ENCODE measurements at regions not wholly inside any gene's neighbourhood (a gene's known extent, or its start where the extent isn't known, plus 50 kb on each side); places are given as distances from the start of the nearest gene placed in this dataset.

GRCh38 chr6:12592634-12593033 is 123.9 kb upstream of the PHACTR1 start:
- no peak for DNase-seq

DNA sequence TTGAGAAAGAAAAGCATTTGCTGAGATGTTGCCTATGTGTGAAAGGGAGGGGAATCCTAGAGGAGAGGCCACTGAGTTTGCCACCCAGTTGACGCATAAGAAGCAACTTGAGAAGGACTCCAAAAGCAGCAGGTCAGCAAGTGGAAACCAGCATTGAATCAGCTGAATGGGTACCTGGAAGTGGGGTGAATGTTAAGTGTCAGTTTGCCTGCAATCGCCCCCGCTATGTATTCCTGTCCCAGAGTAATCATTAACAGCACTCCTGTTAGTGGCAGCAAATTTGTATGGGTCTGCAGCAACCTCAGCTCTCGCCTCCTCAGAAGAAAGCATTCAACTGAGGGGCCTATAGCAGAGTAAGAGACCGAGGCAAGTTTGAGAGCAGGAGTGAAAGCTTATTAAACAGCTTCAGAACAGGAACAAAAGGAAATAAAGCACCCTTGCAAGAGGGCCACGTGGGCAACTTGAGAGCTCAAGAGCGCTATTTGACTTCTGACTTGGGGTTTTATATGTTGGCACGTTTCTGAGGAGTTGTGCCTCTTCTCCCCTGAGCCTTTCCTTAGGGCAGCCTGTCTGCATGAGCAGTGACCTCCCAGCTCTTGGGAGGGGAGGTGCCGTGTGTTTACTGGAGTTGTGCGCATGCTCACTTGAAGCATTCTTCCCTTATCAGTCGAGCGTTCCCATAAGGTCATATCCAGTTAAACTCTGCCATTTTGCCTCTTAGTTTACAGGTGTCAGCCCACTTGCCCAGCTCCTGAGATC is 122.6 kb upstream of the PHACTR1 start:
- DNase-seq = no peak

GRCh38 chr6:12594530-12594893 is 122.1 kb upstream of the PHACTR1 start:
- no peak for DNase-seq

DNA sequence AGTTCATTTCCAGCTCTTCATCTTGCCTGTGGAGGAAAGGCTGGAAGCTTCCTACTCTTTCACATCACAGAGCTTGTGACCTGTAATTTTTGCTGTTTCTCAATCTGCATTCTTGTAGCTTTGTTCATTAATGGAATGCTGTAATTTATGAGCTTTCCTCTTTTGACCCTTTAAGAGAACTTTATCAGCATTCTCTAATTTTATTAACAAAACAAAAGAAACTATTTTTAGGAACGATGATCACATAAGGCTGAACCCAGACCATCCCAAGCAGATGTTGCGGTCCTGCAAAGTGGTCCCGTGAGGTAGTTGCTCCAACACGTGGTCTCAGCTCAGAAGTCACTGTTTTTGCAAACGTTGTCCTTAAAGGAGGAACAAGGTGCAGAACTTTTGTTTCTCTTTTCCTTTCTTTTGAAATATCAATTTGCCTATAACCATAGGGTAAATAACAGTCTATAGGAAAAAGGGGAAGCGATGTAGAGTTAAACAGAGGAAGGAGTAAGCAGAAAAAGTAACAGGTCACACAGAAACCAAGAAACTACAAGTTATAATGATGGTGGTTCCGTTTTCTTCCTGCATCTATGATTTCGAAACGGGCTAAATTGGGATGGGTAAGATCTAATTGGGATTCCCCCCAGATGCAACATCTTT is 121.3 kb upstream of the PHACTR1 start:
- DNase-seq = no peak

DNA sequence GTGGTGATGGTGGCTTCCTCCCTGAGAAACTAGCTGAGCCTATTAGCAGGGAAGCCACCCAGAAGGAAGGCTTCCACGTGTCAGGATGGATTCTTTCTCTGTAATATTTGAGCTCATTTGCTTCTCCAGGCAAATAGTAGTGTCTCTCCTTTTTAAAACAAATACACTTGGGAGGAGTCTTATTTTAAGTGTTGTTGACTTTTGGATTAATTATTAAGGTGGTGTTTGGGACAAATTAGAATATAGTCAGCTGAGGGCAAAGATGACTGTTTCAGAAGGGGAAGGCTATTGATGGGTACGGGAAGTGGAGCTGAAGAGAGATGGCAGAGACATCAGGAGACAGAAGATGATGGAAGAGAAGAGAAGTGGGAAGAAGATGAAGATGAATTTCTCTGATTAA is 119.8 kb upstream of the PHACTR1 start:
- DNase-seq = no peak

GRCh38 chr6:12598919-12599318 is 117.6 kb upstream of the PHACTR1 start:
- DNase-seq = no peak

DNA sequence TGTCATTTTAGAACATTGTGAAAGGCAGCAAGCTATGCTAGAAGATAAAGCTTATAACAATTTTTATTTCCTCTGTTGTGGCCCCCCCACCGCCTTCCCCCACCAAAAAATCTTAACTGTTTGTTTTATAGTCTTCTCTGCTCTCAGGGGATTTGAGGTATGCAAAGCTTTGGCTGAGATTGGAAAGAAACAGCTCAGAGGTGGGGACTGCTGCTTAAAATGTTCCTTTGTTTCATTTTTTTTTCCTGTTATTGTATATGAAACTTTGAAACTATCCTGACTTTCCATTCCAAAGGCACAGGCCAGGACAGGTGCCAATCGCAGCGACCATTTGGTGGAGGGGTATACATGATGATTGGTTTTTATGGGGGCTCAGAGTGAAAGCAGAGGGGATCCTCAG is 114.7 kb upstream of the PHACTR1 start:
- DNase-seq = no peak

GRCh38 chr6:12602342-12602741 is 114.2 kb upstream of the PHACTR1 start:
- no peak for DNase-seq

DNA sequence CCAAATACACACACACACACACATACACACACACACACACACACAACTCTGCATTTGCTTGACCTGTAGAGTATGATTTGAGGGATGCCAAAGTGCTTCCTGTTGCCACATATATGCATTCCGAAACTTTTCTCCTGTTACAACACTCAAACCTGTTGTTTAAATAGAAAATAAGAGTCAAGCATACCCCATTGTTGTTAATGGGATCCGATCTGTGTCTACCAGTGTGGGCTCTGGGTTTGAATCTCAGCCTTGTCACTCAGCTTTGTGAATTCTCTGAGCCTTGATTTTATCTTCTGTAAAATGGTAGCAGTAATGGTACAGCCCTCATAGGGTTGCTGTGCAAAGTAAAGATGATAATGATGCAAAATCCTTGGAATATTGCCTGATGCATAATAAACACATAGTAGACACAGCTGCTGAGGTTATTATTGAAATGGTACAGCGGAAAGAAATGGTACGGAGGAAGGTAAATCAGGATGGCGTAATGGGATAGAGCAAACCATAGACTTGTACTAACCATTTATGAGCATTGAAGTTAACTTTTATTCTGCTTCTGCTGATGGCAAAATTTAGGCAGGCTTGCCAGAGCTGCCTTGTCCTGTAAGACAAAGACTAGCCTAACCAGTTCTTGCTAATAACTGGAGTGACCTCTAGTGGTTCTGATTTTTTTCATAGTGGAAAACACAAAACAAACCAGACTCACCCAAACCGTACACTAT is 113.5 kb upstream of the PHACTR1 start:
- DNase-seq = no peak

DNA sequence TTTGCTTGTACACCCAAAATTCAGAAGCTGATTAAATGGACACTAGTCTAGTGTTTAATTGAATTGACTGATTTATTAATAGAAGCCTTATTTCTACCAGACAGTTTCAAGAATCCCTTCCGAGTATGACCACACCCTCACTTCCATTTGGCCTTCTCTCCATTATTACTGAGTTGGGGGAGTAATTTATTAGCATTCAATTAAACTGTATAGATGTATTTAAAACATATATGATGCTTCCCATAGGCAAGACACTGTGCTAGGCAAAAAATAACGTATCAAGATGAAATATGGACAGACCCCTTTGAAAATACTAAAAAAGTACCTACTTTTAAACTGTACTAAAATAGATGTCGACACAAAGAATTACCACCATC is 112.9 kb upstream of the PHACTR1 start:
- DNase-seq = no peak

- peak in 6 of 14 donors; percentile 4 to 23 (median 12) for DNase-seq
These were observed 110.7 kb upstream of the PHACTR1 start for GRCh38 chr6:12605888-12606345.

DNA sequence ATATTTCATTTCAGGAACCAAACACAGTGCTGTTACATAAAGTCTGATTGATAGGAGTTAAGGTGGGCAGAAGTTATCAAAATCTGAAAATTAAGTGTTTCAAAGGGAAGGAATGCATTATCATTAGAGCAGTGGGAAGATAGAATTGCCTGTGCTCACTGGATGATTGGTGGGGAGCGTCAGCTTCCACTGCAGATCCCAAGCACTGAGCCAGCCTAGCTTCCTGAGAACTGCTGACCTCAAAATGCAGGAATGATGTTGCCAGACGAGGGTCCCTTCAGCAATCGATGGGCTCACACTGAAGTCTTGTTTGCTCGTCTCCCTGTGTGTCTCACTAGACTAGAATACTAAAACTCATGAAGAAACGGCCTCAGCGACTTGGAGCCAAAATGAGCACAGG is 110.0 kb upstream of the PHACTR1 start:
- DNase-seq = no peak

GRCh38 chr6:12608016-12608860 is 108.3 kb upstream of the PHACTR1 start:
- no peak for DNase-seq

DNA sequence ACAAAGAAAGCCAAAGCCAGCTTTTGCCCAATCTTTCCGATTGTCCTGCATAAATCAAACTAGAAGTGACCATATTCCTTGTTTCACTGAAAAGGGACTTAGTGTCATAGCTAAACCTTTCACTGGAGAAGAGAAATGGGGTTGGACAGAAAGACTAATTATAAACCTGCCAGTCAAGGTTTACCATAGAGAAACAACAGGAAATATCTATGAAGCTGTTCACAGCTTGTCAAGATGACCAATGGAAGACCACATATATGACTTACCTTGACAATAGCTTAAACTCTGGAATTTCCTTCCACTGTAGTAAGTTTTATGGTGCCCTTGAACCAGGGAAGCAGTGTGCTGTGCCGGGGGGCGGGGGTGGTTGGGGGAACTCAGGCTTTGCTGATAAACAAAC is 107.7 kb upstream of the PHACTR1 start:
- no peak for DNase-seq

GRCh38 chr6:12609751-12610150 is 106.8 kb upstream of the PHACTR1 start:
- DNase-seq = no peak

DNA sequence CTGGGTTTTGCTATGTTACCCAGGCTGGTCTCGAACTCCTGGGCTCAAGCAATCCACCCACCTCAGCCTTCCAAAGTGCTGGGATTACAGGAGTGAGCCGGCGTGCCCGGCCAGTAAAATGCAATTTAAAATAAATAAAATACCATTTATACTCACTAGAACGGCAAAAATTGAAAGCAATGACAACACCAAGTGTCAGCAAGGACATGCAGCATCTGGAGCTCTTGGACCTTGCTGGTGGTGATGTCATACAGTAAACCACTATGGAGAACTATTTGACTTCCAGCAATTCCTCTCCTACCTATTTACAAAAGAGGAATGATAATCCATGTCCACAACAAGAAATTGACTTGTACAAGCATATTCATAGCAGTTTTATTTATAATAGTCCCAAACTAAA is 105.7 kb upstream of the PHACTR1 start:
- DNase-seq = no peak

GRCh38 chr6:12613811-12614210 is 102.8 kb upstream of the PHACTR1 start:
- DNase-seq = no peak

DNA sequence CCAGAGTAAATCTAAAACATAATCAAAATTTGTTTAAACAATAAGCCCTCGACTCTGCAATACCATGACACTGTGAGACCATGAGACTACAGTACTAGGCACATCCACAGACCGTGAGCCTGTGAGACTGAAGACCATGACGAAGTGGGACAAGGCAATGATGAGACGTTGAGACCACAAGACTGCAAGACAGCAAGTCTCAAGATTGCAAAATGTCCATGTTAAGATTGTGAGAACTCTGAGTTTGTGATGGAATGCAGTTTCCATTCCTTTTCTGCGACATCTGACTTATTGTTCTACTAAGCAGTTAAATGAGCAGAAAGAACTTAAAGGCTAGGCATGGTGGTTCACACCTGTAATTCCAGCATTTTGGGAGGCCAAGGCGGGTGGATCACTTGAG is 102.1 kb upstream of the PHACTR1 start:
- no peak for DNase-seq

- no peak for DNase-seq
These were observed 98.3 kb upstream of the PHACTR1 start for GRCh38 chr6:12618296-12618695.

DNA sequence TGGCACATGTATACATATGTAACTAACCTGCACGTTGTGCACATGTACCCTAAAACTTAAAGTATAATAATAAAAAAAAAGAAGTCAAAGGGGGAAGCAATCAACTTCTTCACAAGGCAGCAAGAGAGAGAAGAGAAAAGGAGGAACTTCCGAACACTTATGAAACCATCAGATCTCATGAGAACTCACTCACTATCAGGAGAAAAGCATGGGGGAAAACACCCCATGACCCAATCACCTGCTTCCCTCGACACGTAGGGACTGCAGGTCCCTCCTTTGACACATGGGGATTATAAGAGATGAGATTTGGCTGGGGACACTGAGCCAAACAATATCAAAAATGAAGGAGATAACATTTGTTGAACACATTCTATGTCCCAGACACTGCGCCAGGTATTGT is 94.8 kb upstream of the PHACTR1 start:
- peak in 5 of 14 donors; percentile 4 to 10 (median 6) for DNase-seq

DNA sequence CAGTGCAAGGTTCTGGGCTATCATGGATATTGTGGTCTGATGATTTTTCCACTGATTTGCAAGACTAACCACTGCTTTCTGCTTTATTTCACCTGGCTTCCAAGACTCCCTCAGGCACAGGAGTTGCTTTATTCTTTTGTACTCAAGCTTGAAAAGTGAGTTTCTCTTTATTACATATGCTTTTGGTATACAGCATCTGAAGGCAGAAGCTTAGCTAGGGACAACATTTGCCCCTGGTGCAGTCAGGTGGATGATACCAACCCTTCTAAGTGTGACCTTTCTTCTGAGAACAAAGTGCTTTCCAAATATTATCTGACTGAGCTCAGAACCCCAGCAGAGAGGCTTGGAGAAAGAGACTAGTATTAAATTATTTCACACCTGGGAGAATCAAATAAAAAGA is 94.0 kb upstream of the PHACTR1 start:
- no peak for DNase-seq

DNA sequence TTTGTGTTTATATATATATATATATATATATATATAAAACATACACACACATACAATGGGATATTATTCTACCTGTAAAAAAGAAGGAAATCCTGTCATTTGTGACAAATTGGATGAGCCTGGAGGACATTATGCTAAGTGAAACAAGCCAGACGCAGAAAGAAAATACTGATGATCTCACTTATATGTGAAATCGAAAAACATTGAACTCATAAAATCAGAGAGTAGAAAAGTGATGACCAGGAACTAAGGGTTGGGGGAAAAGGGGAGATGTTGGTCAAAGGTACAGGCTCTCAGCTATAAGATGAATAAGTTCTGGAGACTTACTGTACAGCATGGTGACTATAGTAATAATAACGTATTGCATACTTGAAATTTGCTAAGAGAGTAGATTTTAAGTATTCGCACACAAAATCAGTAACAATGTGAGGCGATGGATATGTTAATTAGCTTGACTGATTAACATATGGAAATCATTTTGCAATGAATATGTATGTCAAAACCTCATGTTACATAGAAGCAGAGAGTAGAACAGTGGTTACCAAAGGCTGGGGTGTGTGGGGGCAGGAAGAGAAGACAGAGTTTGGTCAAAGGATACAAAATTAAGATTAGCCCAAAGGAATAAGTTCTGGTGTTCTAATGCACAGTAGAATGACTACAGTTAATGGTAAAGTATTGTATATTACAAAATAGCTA is 92.3 kb upstream of the PHACTR1 start:
- no peak for DNase-seq
